GM23248 (cell line): ENCODE measurements at regions not wholly inside any gene's neighbourhood (a gene's known extent, or its start where the extent isn't known, plus 50 kb on each side); places are given as distances from the start of the nearest gene placed in this dataset.

ENCODE experiments used
- DNase-seq: peaks from one replicate; pipeline ENCODE4 v3.0.0-alpha.2; 2015
- H2AFZ ChIP-seq: fragments of 200-600 bp; sonication (generic); 2 replicates; pipeline ENCODE4 v1.6.1; 2016; ENCODE audit warnings: antibody characterized with exemption
- H3F3A ChIP-seq: fragments of 200-600 bp; sonication (generic); 2 replicates; pipeline ENCODE4 v1.6.1; 2016; ENCODE audit warnings: mild to moderate bottlenecking, antibody characterized with exemption, mixed run types; ENCODE audit not compliant: insufficient read depth
- H3K27ac ChIP-seq: fragments of 200-600 bp; sonication (generic); 2 replicates; pipeline ENCODE4 v1.5.1; 2016; ENCODE audit warnings: mild to moderate bottlenecking
- H3K27me3 ChIP-seq: fragments of 200-600 bp; sonication (generic); replicated peaks from 2 replicates; pipeline ENCODE4 v1.6.1; 2016; ENCODE audit warnings: mild to moderate bottlenecking; ENCODE audit not compliant: insufficient read depth
- H3K36me3 ChIP-seq: fragments of 200-600 bp; sonication (generic); 2 replicates; pipeline ENCODE4 v1.6.1; 2016; ENCODE audit warnings: low read depth, mild to moderate bottlenecking
- H3K4me1 ChIP-seq: fragments of 200-600 bp; sonication (generic); 2 replicates; pipeline ENCODE4 v1.6.1; 2016; ENCODE audit warnings: mild to moderate bottlenecking; ENCODE audit not compliant: insufficient read depth
- H3K4me2 ChIP-seq: fragments of 200-600 bp; sonication (generic); one replicate; pipeline ENCODE4 v1.6.1; 2016; ENCODE audit warnings: mild to moderate bottlenecking; ENCODE audit not compliant: unreplicated experiment
- H3K4me3 ChIP-seq: fragments of 200-600 bp; sonication (generic); 2 replicates; pipeline ENCODE4 v1.5.1; 2016; ENCODE audit warnings: mild to moderate bottlenecking
- H3K79me2 ChIP-seq: fragments of 200-600 bp; sonication (generic); 2 replicates; pipeline ENCODE4 v1.6.1; 2016; ENCODE audit warnings: mild to moderate bottlenecking; ENCODE audit not compliant: insufficient read depth
- H3K9ac ChIP-seq: fragments of 200-600 bp; sonication (generic); 2 replicates; pipeline ENCODE4 v1.6.1; 2016; ENCODE audit warnings: mild to moderate bottlenecking
- H3K9me2 ChIP-seq: fragments of 200-600 bp; sonication (generic); 2 replicates; pipeline ENCODE4 v1.6.1; 2016; ENCODE audit warnings: mixed run types, mild to moderate bottlenecking, moderate library complexity; ENCODE audit not compliant: insufficient read depth
- H3K9me3 ChIP-seq: fragments of 200-600 bp; sonication (generic); one replicate; pipeline ENCODE4 v1.6.1; 2017; ENCODE audit warnings: low read depth
- H4K20me1 ChIP-seq: fragments of 200-600 bp; sonication (generic); 2 replicates; pipeline ENCODE4 v1.6.0; 2016; ENCODE audit not compliant: insufficient read depth
- EZH2 ChIP-seq: fragments of 200-600 bp; sonication (generic); IDR thresholded peaks from 2 replicates; pipeline ENCODE4 v1.6.1; 2018; ENCODE audit warnings: antibody characterized with exemption, mild to moderate bottlenecking; ENCODE audit not compliant: insufficient read depth, poor library complexity, severe bottlenecking
- EZH2phosphoT487 ChIP-seq: fragments of 200-600 bp; sonication (generic); IDR thresholded peaks from 2 replicates; pipeline ENCODE4 v1.6.1; 2018; ENCODE audit warnings: antibody characterized with exemption, moderate library complexity, mild to moderate bottlenecking, low read depth; ENCODE audit not compliant: insufficient read depth
- WGBS, 2 experiments: methylation state at CpG; one replicate each; pipeline ENCODE4 v1.1.6; 2015 to 2017; ENCODE audit warnings: low lambda C conversion rate in 2 of 2, low coverage in 1 of 2; ENCODE audit errors: missing lambda C conversion rate in 2 of 2; 5-methylcytosine and 5-hydroxymethylcytosine counted together
- in situ Hi-C: fragments of 300-500 bp; cut with MboI; formaldehyde crosslinking; loops from 2 replicates; pipeline ENCODE4 v1.15.0; 2020

DNA sequence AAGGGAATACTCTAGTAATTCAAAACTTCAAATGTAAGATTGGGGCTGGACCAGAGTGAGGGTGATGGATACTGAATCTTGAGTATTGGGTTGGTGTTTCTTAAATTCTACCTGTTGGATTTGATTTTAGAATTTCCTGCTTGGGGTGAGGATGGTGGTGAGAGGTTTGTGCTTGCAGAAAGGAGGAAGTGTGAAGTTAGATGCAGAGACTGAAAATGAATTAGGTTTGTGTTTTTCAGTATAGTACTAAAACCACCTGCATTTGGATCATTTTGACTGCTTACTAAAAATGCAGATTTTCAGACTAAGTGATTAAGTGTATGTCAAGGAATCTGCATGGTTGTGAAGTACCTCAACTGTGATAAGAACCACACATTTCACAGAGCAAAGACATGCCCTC, 131.5 kb upstream of the CENPE start:
- H3F3A ChIP-seq, result no peaks in the 10 kb centered on the region
- H3K27ac ChIP-seq, result no peak overlapping the region
- in situ Hi-C loops, result no loop called here
- H3K36me3 ChIP-seq, result no peaks in the 10 kb centered on the region
- no peaks in the 10 kb centered on the region for H3K9me3 ChIP-seq
- H3K9me2 ChIP-seq, result no peaks in the 10 kb centered on the region
- no peak for TF ChIP-seq EZH2phosphoT487
- TF ChIP-seq EZH2, result no peak
- H3K4me3 ChIP-seq, result no peak overlapping the region
- no peaks in the 10 kb centered on the region for H3K4me1 ChIP-seq
- no peaks in the 10 kb centered on the region for H3K79me2 ChIP-seq
- DNase-seq, result no peak
- no peak overlapping the region for H2AFZ ChIP-seq
- no peaks in the 10 kb centered on the region for H3K27me3 ChIP-seq
- no peaks in the 10 kb centered on the region; the same call in 1 of the 2 replicates for H4K20me1 ChIP-seq
- no peak overlapping the region for H3K9ac ChIP-seq
- H3K4me2 ChIP-seq, result no peak overlapping the region

DNA sequence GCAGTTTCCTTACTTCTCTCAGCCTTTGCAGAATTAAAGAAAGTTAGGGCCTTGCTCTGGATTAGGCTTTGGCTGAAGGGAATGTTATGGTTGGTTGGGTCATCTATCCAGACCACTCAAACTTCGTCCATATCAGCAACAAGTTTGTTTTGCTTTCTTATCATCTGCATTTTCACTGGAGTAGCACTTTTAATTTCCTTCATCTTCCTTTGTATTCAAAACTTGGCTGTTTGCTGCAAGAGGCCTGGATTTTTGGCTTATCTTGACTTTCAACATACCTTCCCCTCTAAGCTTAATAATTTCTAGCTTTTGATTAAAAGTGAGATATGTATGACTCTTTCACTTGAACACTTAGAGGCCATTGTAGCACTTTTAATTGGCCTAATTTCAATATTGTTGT, 126.7 kb upstream of the CENPE start:
- no peaks in the 10 kb centered on the region for H3K9me2 ChIP-seq
- in situ Hi-C loops, result no loop called here
- peaks cover 3% of the 10 kb centered on the region for H3K9me3 ChIP-seq
- no peak for DNase-seq
- no peak overlapping the region for H3K4me2 ChIP-seq
- H3K36me3 ChIP-seq, result no peaks in the 10 kb centered on the region
- no peaks in the 10 kb centered on the region; the same call in 1 of the 2 replicates for H4K20me1 ChIP-seq
- no peak overlapping the region for H3K9ac ChIP-seq
- TF ChIP-seq EZH2, result no peak
- no peak for TF ChIP-seq EZH2phosphoT487
- no peaks in the 10 kb centered on the region for H3K79me2 ChIP-seq
- no peak overlapping the region for H3K4me3 ChIP-seq
- H3K4me1 ChIP-seq, result no peaks in the 10 kb centered on the region
- H2AFZ ChIP-seq, result no peak overlapping the region
- no peaks in the 10 kb centered on the region for H3K27me3 ChIP-seq
- H3K27ac ChIP-seq, result no peak overlapping the region
- no peaks in the 10 kb centered on the region for H3F3A ChIP-seq
- WGBS, 2 experiments, result 0% methylated on average over 1 of the region's 1 CpG

DNA sequence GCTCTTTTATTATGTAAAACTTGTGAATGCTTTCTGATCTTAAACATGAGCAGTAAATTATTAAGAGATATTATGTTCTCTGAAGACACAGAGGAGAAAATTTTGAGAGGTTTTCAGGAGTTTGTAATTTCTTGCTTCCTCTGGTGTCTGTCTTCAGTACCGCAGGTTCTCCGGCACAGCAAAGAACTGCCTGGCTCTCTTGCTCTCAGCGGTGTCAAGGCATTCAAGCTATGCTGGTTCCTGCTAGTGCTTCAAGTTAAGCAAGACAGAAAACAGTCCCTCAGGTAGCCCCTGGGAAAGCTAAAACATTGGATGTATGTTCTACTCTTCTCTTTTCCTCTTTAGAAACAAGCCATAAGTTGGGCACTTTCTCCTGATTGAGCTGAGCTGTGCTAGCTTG, 120.2 kb upstream of the CENPE start:
- H3K9ac ChIP-seq, result no peak overlapping the region
- no peaks in the 10 kb centered on the region for H3K79me2 ChIP-seq
- H3K27me3 ChIP-seq, result no peaks in the 10 kb centered on the region
- no peak overlapping the region for H3K4me3 ChIP-seq
- H4K20me1 ChIP-seq, result no peaks in the 10 kb centered on the region
- no peak for DNase-seq
- no peak for TF ChIP-seq EZH2phosphoT487
- TF ChIP-seq EZH2, result no peak
- no peaks in the 10 kb centered on the region for H3F3A ChIP-seq
- no peak overlapping the region for H3K4me2 ChIP-seq
- H3K9me3 ChIP-seq, result peaks cover 3% of the 10 kb centered on the region
- no peaks in the 10 kb centered on the region for H3K4me1 ChIP-seq
- no peak overlapping the region for H2AFZ ChIP-seq
- H3K27ac ChIP-seq, result no peak overlapping the region
- H3K36me3 ChIP-seq, result no peaks in the 10 kb centered on the region
- in situ Hi-C loops, result no loop called here
- H3K9me2 ChIP-seq, result no peaks in the 10 kb centered on the region
- 28 to 41% methylated on average over 3 of the region's 3 CpGs for WGBS, 2 experiments

DNA sequence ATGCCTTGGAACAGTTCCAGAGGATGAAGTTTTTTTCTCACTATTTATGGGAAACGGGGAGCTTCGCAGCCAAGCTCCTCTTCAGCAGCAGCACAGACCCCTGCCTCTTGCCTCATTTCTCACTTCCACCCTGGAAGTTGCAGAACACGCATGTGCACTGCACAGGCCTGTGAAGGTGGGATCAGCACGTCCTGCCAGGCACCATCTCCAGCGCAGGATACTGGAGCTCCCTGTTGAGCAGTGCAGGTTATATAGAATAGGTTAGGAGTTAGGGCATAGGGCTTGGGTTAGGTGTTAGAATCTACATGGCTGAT, 110.1 kb upstream of the CENPE start:
- Histone ChIP-seq H3K79me2 (no peaks in the 10 kb centered on the region), H3K4me1 (no peaks in the 10 kb centered on the region), H2AFZ (no peak overlapping the region), H3K27ac (no peak overlapping the region), H3K9me3 (no peaks in the 10 kb centered on the region), H3K9ac (no peak overlapping the region), H3K27me3 (no peaks in the 10 kb centered on the region), H4K20me1 (no peaks in the 10 kb centered on the region), H3K36me3 (no peaks in the 10 kb centered on the region), H3K9me2 (no peaks in the 10 kb centered on the region), H3K4me2 (no peak overlapping the region), H3K4me3 (no peak overlapping the region), H3F3A (no peaks in the 10 kb centered on the region)
- in situ Hi-C loops, result no loop called here
- DNase-seq, result no peak
- TF ChIP-seq EZH2phosphoT487 (no peak), EZH2 (no peak)
- WGBS, 2 experiments, result 39 to 40% methylated on average over 5 of the region's 5 CpGs

DNA sequence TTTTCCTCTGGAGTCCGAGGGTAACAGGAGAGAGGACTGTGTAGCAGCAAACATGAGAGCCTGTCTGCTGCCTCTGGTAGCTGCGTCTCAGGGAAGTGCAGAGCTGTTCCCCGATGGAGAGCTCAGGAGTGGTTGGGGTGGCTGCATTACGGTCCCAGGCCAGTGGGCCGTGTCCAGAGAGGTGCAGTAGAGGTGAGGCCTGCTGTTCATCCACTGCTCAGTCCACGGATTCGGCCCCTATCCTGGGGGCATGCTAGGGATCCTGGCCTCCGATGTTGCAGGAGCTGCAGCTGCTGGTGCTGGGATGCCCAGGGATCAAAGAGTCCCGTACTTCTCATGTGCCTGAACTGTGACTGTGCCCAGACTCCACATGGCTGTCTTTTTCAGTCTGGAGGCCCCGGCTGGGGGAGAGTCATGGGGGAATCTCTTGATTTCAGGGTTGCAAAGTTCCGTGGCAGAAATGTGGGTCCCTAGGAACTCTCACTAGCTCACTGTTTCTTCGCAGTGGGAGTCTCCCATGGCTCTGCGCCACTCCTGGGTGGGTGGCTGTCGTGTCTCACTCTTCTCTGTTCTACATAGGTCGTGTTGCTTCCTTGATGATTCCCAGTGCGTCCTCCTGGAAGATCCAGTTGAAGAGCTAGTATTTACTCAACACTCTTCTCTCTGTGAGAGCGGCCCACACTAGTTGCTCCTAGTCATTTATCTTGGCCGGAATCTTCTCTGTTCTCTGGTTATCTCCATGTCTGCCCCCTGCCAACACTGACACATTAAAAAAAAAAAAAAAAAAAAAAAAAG, 109.5 kb upstream of the CENPE start:
- no peaks in the 10 kb centered on the region for H3K27me3 ChIP-seq
- no peaks in the 10 kb centered on the region for H3K9me2 ChIP-seq
- H3K9ac ChIP-seq, result no peak overlapping the region
- no peak overlapping the region for H3K4me3 ChIP-seq
- no peak for TF ChIP-seq EZH2phosphoT487
- TF ChIP-seq EZH2, result no peak
- DNase-seq, result no peak
- no peaks in the 10 kb centered on the region for H3K36me3 ChIP-seq
- no peak overlapping the region for H3K4me2 ChIP-seq
- no peaks in the 10 kb centered on the region for H3F3A ChIP-seq
- no peaks in the 10 kb centered on the region for H3K79me2 ChIP-seq
- H4K20me1 ChIP-seq, result no peaks in the 10 kb centered on the region
- WGBS, 2 experiments, result 20 to 25% methylated on average over 18 of the region's 18 CpGs
- H3K27ac ChIP-seq, result no peak overlapping the region
- no peaks in the 10 kb centered on the region for H3K4me1 ChIP-seq
- H3K9me3 ChIP-seq, result no peaks in the 10 kb centered on the region
- in situ Hi-C loops, result no loop called here
- no peak overlapping the region for H2AFZ ChIP-seq
